ENCODE measurements at regions not wholly inside any gene's neighbourhood (a gene's known extent, or its start where the extent isn't known, plus 50 kb on each side); places are given as distances from the start of the nearest gene placed in this dataset.
A peak's percentile ranks its signal among the peaks of the same experiment; 100 is the strongest.
"Not testable (repeated sequence)": the region's sequence is repeated elsewhere in the genome, so short reads cannot be mapped to it uniquely, and the experiment has no call there.

- no peak overlapping the region for H2AFZ ChIP-seq (ENCODE audit: low read length)
- H3K56ac ChIP-seq (ENCODE audit: insufficient read length, low read depth, low read length), result no peak overlapping the region
- no peak overlapping the region for H3K23ac ChIP-seq (ENCODE audit: insufficient read length, low read depth, low read length)
- no CpG with 5 or more reads among the region's 3 CpGs for WGBS (ENCODE audit: extremely low coverage, insufficient read length, low lambda C conversion rate)
- no peak for DNase-seq
- H2BK15ac ChIP-seq (ENCODE audit: low read depth, low read length), result no peak overlapping the region
- Mint-ChIP-seq H3K27ac (peak overlapping the region in 1 of 3 experiments; percentile 10; a peak in 1 of 7 replicates), H3K36me3 (ENCODE audit: insufficient read depth in 1 of 3, low read depth in 3 of 3) (peaks cover 0 to 13% (median 12%) of the 10 kb centered on the region in 3 experiments; a peak in 4 of 7 replicates), H3K27me3 (ENCODE audit: low read depth) (no peaks in the 10 kb centered on the region; the same call in none of the 2 replicates), H3K4me3 (no peak overlapping the region), H3K9me3 (peaks cover 16 to 24% of the 10 kb centered on the region in 2 experiments; a peak in 4 of 5 replicates), H3K4me1 (0 out of 4 replicates have a peak, but pooled peaks cover 0 to 5% of the 10 kb centered on the region in 2 experiments)
- no peak overlapping the region for H4K8ac ChIP-seq (replicated peaks; ENCODE audit: insufficient read length, low read depth, low read length)
- no peaks in the 10 kb centered on the region for H3K9me3 ChIP-seq (ENCODE audit: control insufficient read depth, low read depth, low read length)
- H4K5ac ChIP-seq (ENCODE audit: insufficient read length, low read depth, low read length), result no peak overlapping the region
- no peak for TF ChIP-seq CTCF (conservative IDR thresholded peaks at IDR 0.05)
- no peak overlapping the region for H2AK5ac ChIP-seq (ENCODE audit: insufficient read length, low read length)
- no peak overlapping the region for H2BK20ac ChIP-seq (ENCODE audit: low read depth, low read length, poor library complexity, severe bottlenecking)
- no peaks in the 10 kb centered on the region for H3K23me2 ChIP-seq (ENCODE audit: insufficient read length, low read depth, low read length, poor library complexity, severe bottlenecking)
- H3K27me3 ChIP-seq (ENCODE audit: insufficient read depth, low read length), result no peaks in the 10 kb centered on the region
- H2BK5ac ChIP-seq (ENCODE audit: insufficient read length, low read length), result no peak overlapping the region
- H3K4me2 ChIP-seq (ENCODE audit: insufficient read depth, insufficient read length, low read length), result no peak overlapping the region
- no peak overlapping the region for H3T11ph ChIP-seq (ENCODE audit: low read length)
- no peak overlapping the region for H4K91ac ChIP-seq (ENCODE audit: insufficient read length, low read depth, low read length)
- H2BK12ac ChIP-seq (ENCODE audit: insufficient read length, low read depth, low read length), result no peak overlapping the region
- no peaks in the 10 kb centered on the region for H4K20me1 ChIP-seq (ENCODE audit: control insufficient read depth, insufficient read depth, insufficient read length)
- no peak overlapping the region for H2BK120ac ChIP-seq (ENCODE audit: low read depth, low read length, poor library complexity, severe bottlenecking)
- H3K4me1 ChIP-seq (ENCODE audit: insufficient read depth, low read length), result no peaks in the 10 kb centered on the region
- H3K18ac ChIP-seq (ENCODE audit: insufficient read length, low read depth, low read length), result no peak overlapping the region
- H3K79me2 ChIP-seq (ENCODE audit: insufficient read depth, low read length), result no peaks in the 10 kb centered on the region
- H3K9ac ChIP-seq (ENCODE audit: extremely low read depth, insufficient read length, low read length), result no peak overlapping the region
- H3K14ac ChIP-seq (ENCODE audit: insufficient read depth, low read length), result no peak overlapping the region
- H3K79me1 ChIP-seq (ENCODE audit: insufficient read depth, low read depth, low read length, poor library complexity, severe bottlenecking), result no peaks in the 10 kb centered on the region
- H3K4ac ChIP-seq (ENCODE audit: low read depth, low read length), result no peak overlapping the region
- no peak overlapping the region for H3K27ac ChIP-seq (ENCODE audit: insufficient read length, low read depth, low read length)
Measured at GRCh38 chr1:166418344-166418933, 251.6 kb upstream of the FAM78B start.

- not testable (repeated sequence) for H3K27me3 Mint-ChIP-seq (ENCODE audit: low read depth); H2BK20ac ChIP-seq (ENCODE audit: low read depth, low read length, poor library complexity, severe bottlenecking); H4K5ac ChIP-seq (ENCODE audit: insufficient read length, low read depth, low read length); H3K4me2 ChIP-seq (ENCODE audit: insufficient read depth, insufficient read length, low read length); H3K23ac ChIP-seq (ENCODE audit: insufficient read length, low read depth, low read length); H3K27ac ChIP-seq (ENCODE audit: insufficient read length, low read depth, low read length); H3K4ac ChIP-seq (ENCODE audit: low read depth, low read length); H3K18ac ChIP-seq (ENCODE audit: insufficient read length, low read depth, low read length); H3K79me1 ChIP-seq (ENCODE audit: insufficient read depth, low read depth, low read length, poor library complexity, severe bottlenecking); H3K56ac ChIP-seq (ENCODE audit: insufficient read length, low read depth, low read length); H3K9me3 Mint-ChIP-seq; H2BK5ac ChIP-seq (ENCODE audit: insufficient read length, low read length); H3K9ac ChIP-seq (ENCODE audit: extremely low read depth, insufficient read length, low read length); H2AK5ac ChIP-seq (ENCODE audit: insufficient read length, low read length); H3K23me2 ChIP-seq (ENCODE audit: insufficient read length, low read depth, low read length, poor library complexity, severe bottlenecking); H2BK15ac ChIP-seq (ENCODE audit: low read depth, low read length); H2BK12ac ChIP-seq (ENCODE audit: insufficient read length, low read depth, low read length); H3K36me3 Mint-ChIP-seq (ENCODE audit: insufficient read depth in 1 of 3, low read depth in 3 of 3); H2BK120ac ChIP-seq (ENCODE audit: low read depth, low read length, poor library complexity, severe bottlenecking); H3K27me3 ChIP-seq (ENCODE audit: insufficient read depth, low read length); H4K91ac ChIP-seq (ENCODE audit: insufficient read length, low read depth, low read length); H3K4me1 ChIP-seq (ENCODE audit: insufficient read depth, low read length); H4K8ac ChIP-seq (replicated peaks; ENCODE audit: insufficient read length, low read depth, low read length); H3K79me2 ChIP-seq (ENCODE audit: insufficient read depth, low read length); H3K27ac Mint-ChIP-seq; H3K9me3 ChIP-seq (ENCODE audit: control insufficient read depth, low read depth, low read length); H3K4me3 Mint-ChIP-seq; H3K4me1 Mint-ChIP-seq; DNase-seq; H2AFZ ChIP-seq (ENCODE audit: low read length); H3K14ac ChIP-seq (ENCODE audit: insufficient read depth, low read length); H4K20me1 ChIP-seq (ENCODE audit: control insufficient read depth, insufficient read depth, insufficient read length); H3T11ph ChIP-seq (ENCODE audit: low read length)
- WGBS (ENCODE audit: extremely low coverage, insufficient read length, low lambda C conversion rate), result no CpG with 5 or more reads among the region's 4 CpGs
Measured at GRCh38 chr1:166422586-166422985, 255.8 kb upstream of the FAM78B start.

All from H9 (cell line).